Right lobe of liver (tissue), 4 donors: ENCODE measurements at regions not wholly inside any gene's neighbourhood (a gene's known extent, or its start where the extent isn't known, plus 50 kb on each side); places are given as distances from the start of the nearest gene placed in this dataset.
"Not testable (repeated sequence)": the region's sequence is repeated elsewhere in the genome, so short reads cannot be mapped to it uniquely, and the experiment has no call there.

ENCODE experiments used
- CTCF ChIP-seq, 4 donors: fragments of 200-600 bp in 3 of 4; fragments of 450-650 bp in 1 of 4; IDR thresholded peaks; one replicate each; pipeline versions ENCODE4 v1.5.1 to v1.8.0; 2016 to 2022; ENCODE audit warnings: antibody characterized with exemption in 4 of 4, mild to moderate bottlenecking in 2 of 4
- POLR2A ChIP-seq: fragments of 450-650 bp; IDR thresholded peaks from one replicate; pipeline ENCODE4 v1.6.1; 2017; ENCODE audit warnings: antibody characterized with exemption, mild to moderate bottlenecking
- donor health status: DM: no; HTN: no; CAD: no.
- donor health status: DM: no; HTN: no; CAD: no.
- donor health status: DM: no; HTN: yes; CAD: no.

- not testable (repeated sequence) for TF ChIP-seq CTCF (IDR thresholded peaks at IDR 0.05); POLR2A
Observed at GRCh38 chr5:12660279-12661107, 756.2 kb upstream of the CTNND2 start.
